Panc1 (cell line): ENCODE measurements at regions not wholly inside any gene's neighbourhood (a gene's known extent, or its start where the extent isn't known, plus 50 kb on each side); places are given as distances from the start of the nearest gene placed in this dataset.

ENCODE experiments used
- ATAC-seq: fragments of 200-7000 bp; cut with Tn5 transposase; 2 replicates; pipeline ENCODE4 v1.9.1; 2020; ENCODE audit warnings: mild to moderate bottlenecking, moderate library complexity
- BruUV-seq: library from RNA; stranded (reverse); fragments of 400-500 nt; replicated peaks from 2 replicates; lab custom pipeline; 2021; lab: Mats Ljungman, UMichigan
- CTCF ChIA-PET: fragments of 300-600 bp; sonication (Branson Sonifier 250); formaldehyde crosslinking; loops from one replicate; lab custom pipeline; 2022; ENCODE audit warnings: antibody characterized with exemption; lab: Charles Lee
- POLR2A ChIA-PET: fragments of 300-600 bp; sonication (Branson Sonifier 250); formaldehyde crosslinking; loops from one replicate; lab custom pipeline; 2022; ENCODE audit warnings: antibody characterized with exemption; lab: Charles Lee
- DNase-seq: peaks from one replicate; pipeline ENCODE4 v3.0.0-alpha.2; 2010; ENCODE audit warnings: low read depth, low spot score
- H3K27ac ChIP-seq: 2 replicates; pipeline ENCODE4 v1.5.1; 2011; ENCODE audit warnings: mild to moderate bottlenecking, low read length, inconsistent platforms
- H3K27me3 ChIP-seq: fragments of 200-500 bp; sonication (Bioruptor generic); 2 replicates; pipeline ENCODE4 v1.6.0; 2014; ENCODE audit warnings: low read length, inconsistent platforms; ENCODE audit not compliant: control insufficient read depth, insufficient read depth
- H3K36me3 ChIP-seq: fragments of 200-500 bp; sonication (Bioruptor generic); 2 replicates; pipeline ENCODE4 v1.5.1; 2014; ENCODE audit warnings: inconsistent platforms, mild to moderate bottlenecking, low read length, moderate library complexity; ENCODE audit not compliant: control insufficient read depth, insufficient read depth
- H3K4me1 ChIP-seq: 2 replicates; pipeline ENCODE4 v1.5.1; 2011; ENCODE audit warnings: inconsistent platforms, mild to moderate bottlenecking, low read length, moderate library complexity; ENCODE audit not compliant: control insufficient read depth, insufficient read depth
- H3K4me3 ChIP-seq, 2 experiments: 2 replicates each; pipeline ENCODE4 v1.5.1; 2011 to 2012; ENCODE audit warnings: low read depth in 2 of 2, low read length in 2 of 2, mild to moderate bottlenecking in 2 of 2, inconsistent platforms in 1 of 2, moderate library complexity in 1 of 2
- H3K9me3 ChIP-seq: fragments of 200-500 bp; sonication (Bioruptor generic); 2 replicates; pipeline ENCODE4 v1.5.1; 2014; ENCODE audit warnings: low read depth, mild to moderate bottlenecking, inconsistent platforms, low read length, moderate library complexity; ENCODE audit not compliant: control insufficient read depth, insufficient read depth
- CTCF ChIP-seq: fragments of 450-650 bp; IDR thresholded peaks from 2 replicates; pipeline ENCODE4 v1.5.1; 2017; ENCODE audit warnings: mild to moderate bottlenecking
- POLR2AphosphoS5 ChIP-seq: IDR thresholded peaks from 2 replicates; pipeline ENCODE4 v1.6.1; 2012; ENCODE audit warnings: mild to moderate bottlenecking, low read depth, low read length, moderate library complexity
- REST ChIP-seq, 2 experiments: IDR thresholded peaks; 2 replicates each; pipeline ENCODE4 v1.6.1; 2011 to 2012; ENCODE audit warnings: low read depth in 2 of 2, control low read depth in 1 of 2, low read length in 1 of 2, mild to moderate bottlenecking in 1 of 2, moderate library complexity in 1 of 2; ENCODE audit not compliant: insufficient read depth in 1 of 2
- SIN3A ChIP-seq: IDR thresholded peaks from 2 replicates; pipeline ENCODE4 v1.6.1; 2012; ENCODE audit warnings: low read depth, mild to moderate bottlenecking, low read length, moderate library complexity, borderline replicate concordance; ENCODE audit not compliant: insufficient read depth
- TCF7L2 ChIP-seq: IDR thresholded peaks from 2 replicates; pipeline ENCODE4 v1.6.1; 2011; ENCODE audit warnings: mild to moderate bottlenecking, low read depth, low read length, inconsistent platforms
- in situ Hi-C: cut with HindIII; loops from 2 replicates; pipeline ENCODE4 v1.10.0; 2016; ENCODE audit warnings: low sequenced_read_pairs, low pct_unique_long_range_greater_than_20kb
- intact Hi-C: fragments of 100-400 bp; cut with micrococcal nuclease; formaldehyde crosslinking; loops from one replicate; pipeline ENCODE4 v1.10.0; 2022; ENCODE audit not compliant: unreplicated experiment

GRCh38 chr2:125855204-125855603, 800.8 kb upstream of the GYPC start:
- in situ Hi-C loops, result no loop called here

GRCh38 chr2:125857971-125858794, 797.8 kb upstream of the GYPC start:
- no peak overlapping the region for H3K4me3 ChIP-seq
- DNase-seq (no peak), ATAC-seq (no peak)
- ChIA-PET POLR2A (no interaction called here), CTCF (no interaction called here)
- no peak for TF ChIP-seq TCF7L2
- TF ChIP-seq REST (IDR thresholded peaks at IDR 0.05; ENCODE audit: insufficient read depth in 1 of 2, low read depth in 2 of 2, low read length in 1 of 2), result no peak
- TF ChIP-seq CTCF, result no peak
- no peak for TF ChIP-seq POLR2AphosphoS5
- no peak for TF ChIP-seq SIN3A
- no TSS peak for BruUV-seq
- intact Hi-C loops (no loop called here), in situ Hi-C loops (no loop called here)
- H3K4me1 ChIP-seq, result no peaks in the 10 kb centered on the region
- H3K27me3 ChIP-seq, result no peaks in the 10 kb centered on the region
- no peak overlapping the region for H3K27ac ChIP-seq
- H3K36me3 ChIP-seq, result no peaks in the 10 kb centered on the region
- H3K9me3 ChIP-seq, result no peaks in the 10 kb centered on the region

More at GRCh38 chr2:125855204-125855603, 800.8 kb upstream of the GYPC start:
- Histone ChIP-seq H3K36me3 (no peaks in the 10 kb centered on the region), H3K27ac (no peak overlapping the region), H3K4me3 (no peak overlapping the region), H3K4me1 (no peaks in the 10 kb centered on the region), H3K9me3 (no peaks in the 10 kb centered on the region), H3K27me3 (no peaks in the 10 kb centered on the region)
- ChIA-PET POLR2A (no interaction called here), CTCF (no interaction called here)
- no peak for DNase-seq
- intact Hi-C loops, result no loop called here
- ATAC-seq, result no peak
- no TSS peak for BruUV-seq
- TF ChIP-seq TCF7L2, result no peak

GRCh38 chr2:125861461-125861860, 794.5 kb upstream of the GYPC start:
- no peak for TF ChIP-seq POLR2AphosphoS5
- TF ChIP-seq CTCF, result no peak
- TF ChIP-seq REST (IDR thresholded peaks at IDR 0.05; ENCODE audit: insufficient read depth in 1 of 2, low read depth in 2 of 2, low read length in 1 of 2), result no peak
- TF ChIP-seq SIN3A, result no peak
- no peak for TF ChIP-seq TCF7L2
- ChIA-PET POLR2A (no interaction called here), CTCF (no interaction called here)
- H3K4me1 ChIP-seq, result no peaks in the 10 kb centered on the region
- ATAC-seq, result no peak
- BruUV-seq, result no TSS peak
- H3K9me3 ChIP-seq, result no peaks in the 10 kb centered on the region
- intact Hi-C loops (no loop called here), in situ Hi-C loops (no loop called here)
- H3K36me3 ChIP-seq, result no peaks in the 10 kb centered on the region
- H3K4me3 ChIP-seq, result no peak overlapping the region
- H3K27me3 ChIP-seq, result no peaks in the 10 kb centered on the region
- no peak for DNase-seq
- no peak overlapping the region for H3K27ac ChIP-seq
